GM18511 (cell line): ENCODE measurements at regions not wholly inside any gene's neighbourhood (a gene's known extent, or its start where the extent isn't known, plus 50 kb on each side); places are given as distances from the start of the nearest gene placed in this dataset.
A peak's percentile ranks its signal among the peaks of the same experiment; 100 is the strongest.
"Not testable (repeated sequence)": the region's sequence is repeated elsewhere in the genome, so short reads cannot be mapped to it uniquely, and the experiment has no call there.

Source experiments
- ATAC-seq: cut with Tn5 transposase; IDR thresholded peaks from one replicate; pipeline ENCODE4 v1.9.1; 2021; ENCODE audit warnings: mild to moderate bottlenecking, moderate library complexity; ENCODE audit not compliant: unreplicated experiment

DNA sequence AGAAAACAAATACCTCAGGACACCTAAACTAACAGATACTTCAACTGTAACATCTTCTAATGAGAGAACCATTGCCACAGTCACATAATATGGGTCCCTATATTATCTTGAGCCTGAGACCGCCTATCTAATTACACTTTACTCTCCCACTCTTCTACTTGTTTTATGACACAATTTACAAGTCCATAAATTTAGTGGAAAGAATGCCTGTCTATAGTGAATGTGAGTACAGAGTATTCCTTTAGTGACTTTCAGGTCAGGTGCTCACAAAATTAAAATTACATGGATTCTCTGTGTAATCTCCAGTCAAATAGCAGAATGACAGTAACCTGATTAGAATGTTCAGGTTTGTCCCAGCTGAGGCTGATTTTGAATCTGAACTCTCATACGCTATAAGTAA is 624.1 kb downstream of the PKHD1 start:
- no peak for ATAC-seq

DNA sequence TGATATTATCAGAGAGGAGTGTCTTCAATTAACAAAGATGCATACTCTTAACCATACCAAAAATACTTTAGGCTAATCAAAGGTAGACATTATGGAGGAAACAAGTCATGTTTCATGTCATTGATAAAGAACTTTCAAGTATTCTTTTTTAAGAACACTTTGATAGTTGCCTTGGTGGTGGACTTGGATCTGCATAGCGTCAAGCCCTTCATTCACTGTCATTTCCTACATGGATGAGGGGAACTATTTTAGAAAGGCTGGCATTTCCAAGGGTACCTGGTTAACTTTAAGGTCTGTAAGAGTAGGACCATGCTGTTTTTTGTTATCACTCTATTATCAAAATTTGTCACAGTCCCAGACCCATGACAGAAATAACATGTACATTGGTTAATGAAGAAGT is 622.5 kb downstream of the PKHD1 start:
- no peak for ATAC-seq

DNA sequence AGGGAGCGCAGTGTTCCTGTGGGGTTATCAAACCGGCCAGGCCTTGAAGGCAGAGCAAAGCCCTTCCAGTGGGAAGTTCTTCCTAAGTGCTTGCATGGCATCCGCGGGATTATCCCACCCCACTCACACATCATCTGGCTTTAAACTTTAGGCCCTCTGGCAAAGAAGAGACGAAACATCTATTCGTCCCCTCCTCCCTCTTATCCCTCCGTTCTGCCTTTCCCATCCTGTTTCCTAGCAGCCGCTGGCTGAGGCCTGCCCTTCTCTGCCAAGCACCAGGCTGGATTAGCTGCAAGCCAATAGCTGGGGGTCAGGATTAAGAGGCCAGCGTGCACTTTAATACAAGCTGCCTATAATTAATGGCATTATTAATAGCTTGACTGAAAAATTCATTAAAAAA is 621.0 kb downstream of the PKHD1 start:
- ATAC-seq: no peak

DNA sequence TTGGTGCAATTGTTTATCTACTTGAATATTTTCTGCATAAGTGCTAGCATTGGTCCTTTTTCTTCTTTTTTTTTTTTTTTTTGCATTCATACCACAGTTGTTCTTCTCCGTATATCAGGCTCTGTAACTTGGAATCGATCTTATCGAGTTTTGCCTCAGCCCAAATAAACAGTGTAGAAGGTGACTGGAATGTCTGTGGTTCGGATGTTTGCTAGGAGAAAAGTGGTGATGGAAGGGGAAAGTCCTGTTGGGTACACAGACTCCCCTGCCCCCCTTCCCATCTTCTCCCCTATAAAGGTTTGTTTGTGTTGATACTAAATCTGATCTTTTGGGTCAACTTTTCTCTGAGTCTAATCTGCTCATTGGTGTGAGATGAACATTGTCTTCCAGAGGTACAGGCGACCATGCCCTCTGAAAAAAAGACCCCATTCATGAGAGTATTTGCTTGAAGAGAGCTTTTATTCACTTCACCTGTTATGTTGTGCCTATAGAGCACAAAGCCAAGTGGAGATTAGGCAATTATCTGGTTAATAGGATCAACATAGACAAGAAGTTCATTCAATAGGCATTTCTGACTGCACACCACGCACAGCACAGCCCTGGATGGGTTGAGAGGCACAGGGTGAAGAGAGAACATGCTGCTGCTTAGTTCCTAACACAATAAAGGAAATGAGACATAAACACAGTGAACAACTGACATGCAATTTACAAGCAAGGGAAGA is 620.0 kb downstream of the PKHD1 start:
- no peak for ATAC-seq

DNA sequence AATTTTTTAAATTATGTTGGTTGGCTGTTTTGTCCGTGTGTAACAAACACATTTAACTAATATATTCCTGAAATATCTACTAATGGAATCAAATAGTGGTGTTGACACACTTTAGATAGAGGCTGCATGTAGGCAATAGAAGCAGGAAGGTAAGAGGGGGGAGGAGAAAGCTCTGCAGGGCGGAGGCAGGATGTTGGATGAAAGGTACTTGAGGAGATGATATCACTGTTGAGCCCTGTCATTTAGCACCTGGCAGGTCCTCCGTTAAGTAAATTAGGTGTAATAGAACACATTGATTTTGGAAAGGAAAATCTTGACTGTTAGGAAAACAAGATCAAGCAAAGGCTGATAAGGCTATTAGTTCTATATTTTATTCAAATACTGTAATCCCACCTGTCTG is 618.7 kb downstream of the PKHD1 start:
- ATAC-seq: no peak

DNA sequence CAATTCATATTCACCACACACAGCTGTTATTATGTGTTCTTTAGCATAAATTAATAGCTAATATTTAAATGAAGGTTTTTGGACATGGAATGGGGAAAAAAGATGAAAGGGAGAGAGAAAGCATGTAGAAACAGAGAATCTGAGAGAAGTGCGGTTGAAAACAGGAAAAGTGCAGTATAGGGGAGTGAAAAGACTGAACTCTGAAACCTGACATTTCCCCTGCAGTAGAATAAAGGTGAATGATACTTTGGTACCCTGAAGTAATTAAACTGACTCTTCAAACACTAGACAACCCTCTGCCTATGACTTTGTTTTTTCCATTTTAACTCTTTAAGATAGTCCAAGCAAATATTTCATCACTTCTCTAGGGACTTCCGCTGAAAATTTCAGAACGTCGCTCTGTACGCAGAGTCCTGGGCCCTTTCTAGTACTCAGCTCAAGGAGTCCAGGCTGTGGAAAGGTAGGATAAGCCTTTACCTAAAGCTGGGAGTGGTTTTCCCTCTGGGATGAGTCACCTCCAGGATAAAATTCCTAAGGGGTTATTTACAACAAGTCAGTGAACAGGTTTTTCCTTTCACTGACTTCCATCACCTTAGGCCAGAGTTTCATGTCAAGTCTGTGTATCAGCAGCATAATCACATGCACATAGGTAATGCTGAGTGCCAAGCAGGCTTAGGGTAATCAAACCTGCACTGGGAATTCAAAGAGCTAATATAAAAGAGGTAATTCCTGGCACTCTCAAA is 614.5 kb downstream of the PKHD1 start:
- ATAC-seq: peak; percentile 49

DNA sequence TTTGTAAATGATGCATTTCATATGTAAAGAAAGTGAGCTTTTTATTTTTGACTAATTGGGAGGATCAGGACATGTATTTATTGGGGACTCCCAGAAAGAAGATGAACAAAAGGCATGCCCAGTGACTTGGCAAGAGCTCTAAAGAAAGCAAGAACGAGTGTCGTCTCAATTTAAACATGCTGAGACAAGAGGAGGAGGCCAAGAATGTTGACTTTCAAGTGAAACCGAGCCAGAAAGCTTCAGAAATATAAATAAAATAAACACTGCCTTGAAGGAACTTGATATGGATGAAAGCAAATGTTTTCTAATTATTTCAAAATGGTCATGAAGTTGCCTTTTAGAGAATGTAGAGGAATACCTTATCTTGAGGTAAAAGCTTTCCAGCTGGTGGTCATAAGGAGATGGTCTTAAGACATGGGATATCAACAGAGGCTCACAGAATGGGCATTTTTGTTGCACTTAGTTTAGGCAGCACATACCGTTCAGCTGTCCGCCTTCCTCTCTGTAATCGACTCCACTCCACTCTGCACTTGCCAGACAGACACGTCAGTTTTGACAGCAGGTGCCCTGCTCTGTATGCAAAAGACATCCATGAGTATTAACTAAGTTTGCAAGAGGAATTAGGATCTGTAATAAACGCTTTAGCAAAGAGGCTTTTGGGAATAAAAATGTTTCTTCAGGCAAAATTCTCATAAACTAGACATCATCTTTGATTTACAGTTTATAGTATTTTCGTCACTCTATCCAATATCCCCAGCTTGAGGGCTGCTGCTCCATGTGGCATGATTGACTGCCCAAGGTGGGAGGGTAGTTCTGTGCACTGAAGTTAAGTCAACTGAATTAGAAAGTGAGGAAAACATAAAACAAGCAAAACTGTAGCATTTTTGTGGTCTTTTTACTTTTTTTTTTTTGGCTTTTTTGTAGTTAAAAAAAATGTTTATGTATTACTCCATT is 613.1 kb downstream of the PKHD1 start:
- ATAC-seq: no peak

DNA sequence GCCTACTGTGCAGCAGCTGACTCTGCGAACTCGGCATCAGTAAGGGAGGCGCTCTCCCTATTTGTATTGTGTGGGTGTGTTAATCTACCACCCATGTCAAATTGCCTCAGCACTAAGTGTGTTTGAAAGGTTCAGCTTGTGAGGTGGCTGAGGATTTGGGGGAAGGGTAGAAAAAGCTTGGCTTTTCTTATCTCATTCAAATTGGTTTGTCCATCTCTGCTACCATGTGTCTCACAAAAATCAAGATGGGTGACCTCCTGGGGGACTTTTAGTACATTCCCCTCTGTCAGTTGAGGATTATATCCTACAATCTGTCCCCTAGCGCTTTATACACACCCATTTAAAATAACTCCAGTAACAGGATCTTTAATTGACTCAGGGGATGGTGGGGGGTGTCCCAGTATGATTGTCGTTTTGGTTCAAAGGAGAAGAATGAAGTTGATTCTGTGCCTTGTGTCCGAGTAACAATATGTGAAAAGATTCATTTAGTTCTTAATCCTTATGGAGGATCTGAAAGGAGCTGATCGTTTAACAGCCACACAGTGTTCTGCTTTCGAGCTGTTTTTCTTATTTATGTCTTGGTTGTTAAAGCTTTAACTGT is 609.6 kb downstream of the PKHD1 start:
- ATAC-seq: no peak

DNA sequence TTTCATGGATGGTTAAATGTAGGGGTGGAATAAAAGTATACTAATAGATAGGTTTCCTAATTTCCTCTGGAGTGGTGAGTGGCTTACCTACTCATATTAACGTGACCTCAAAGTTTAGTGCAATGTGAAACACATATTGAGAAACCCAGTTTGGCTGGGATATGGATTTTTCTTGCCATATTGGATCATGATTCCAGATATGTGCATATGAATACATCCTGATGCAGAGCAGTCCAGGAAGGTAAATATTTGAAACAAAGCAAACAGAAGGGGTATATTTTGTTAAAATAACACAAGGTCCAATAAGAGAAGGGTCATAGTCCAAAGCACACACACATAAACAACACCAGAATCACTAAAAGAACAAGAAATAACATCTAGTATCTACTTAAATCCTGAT is 608.1 kb downstream of the PKHD1 start:
- ATAC-seq: no peak

DNA sequence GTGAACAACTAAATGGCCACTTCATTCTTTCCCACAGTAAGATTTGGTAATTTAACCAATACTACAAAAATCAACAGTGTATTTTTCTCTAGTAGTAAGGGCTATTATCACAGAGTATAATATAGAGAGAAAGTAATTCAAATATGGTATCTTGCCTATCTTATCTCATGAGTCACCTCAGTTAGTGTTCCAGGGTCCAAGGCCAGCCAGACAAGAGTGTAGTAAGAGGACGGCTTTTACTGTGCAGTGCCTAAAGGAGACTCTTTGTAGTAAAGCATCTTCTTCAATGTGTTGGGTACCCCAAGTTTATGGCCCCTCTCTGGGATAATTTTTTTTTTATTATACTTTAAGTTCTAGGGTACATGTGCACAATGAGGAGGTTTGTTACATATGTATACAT is 607.4 kb downstream of the PKHD1 start:
- ATAC-seq: no peak

DNA sequence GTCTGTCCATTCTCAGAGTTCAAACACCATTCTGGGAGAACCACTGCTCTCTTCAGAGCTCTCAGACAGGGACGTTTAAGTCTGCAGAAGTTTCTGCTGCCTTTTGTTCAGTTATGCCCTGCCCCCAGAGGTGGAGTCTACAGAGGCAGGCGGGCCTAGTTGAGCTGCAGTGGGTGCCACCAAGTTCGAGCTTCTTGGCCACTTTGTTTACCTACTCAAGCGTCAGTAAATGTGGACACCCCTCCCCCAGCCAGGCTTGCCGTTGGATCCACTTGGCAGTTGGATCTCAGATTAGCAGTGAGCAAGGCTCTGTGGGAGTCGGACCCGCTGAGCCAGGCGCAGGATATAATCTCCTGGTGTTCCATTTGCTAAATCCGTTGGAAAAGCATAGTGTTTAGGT is 601.5 kb downstream of the PKHD1 start:
- not testable (repeated sequence) for ATAC-seq

DNA sequence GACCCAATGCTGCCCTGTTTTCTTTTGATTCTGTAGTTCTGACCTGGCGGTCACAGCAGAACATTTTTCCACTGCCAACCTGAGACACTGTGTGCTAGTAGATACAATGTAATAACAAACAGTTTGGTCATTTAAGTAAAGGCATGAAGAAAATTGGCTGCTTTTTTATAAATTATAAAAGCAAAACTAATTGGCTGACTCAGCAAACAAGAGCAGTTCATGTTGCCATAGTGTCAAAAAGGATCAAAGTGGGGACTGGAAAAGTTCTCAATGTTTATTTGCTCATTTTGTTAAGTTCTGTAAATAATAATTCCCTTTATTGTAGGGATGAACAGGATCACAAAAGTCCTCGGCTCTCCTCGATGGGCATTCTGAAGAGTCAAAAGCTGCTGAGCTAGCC is 599.5 kb downstream of the PKHD1 start:
- no peak for ATAC-seq

DNA sequence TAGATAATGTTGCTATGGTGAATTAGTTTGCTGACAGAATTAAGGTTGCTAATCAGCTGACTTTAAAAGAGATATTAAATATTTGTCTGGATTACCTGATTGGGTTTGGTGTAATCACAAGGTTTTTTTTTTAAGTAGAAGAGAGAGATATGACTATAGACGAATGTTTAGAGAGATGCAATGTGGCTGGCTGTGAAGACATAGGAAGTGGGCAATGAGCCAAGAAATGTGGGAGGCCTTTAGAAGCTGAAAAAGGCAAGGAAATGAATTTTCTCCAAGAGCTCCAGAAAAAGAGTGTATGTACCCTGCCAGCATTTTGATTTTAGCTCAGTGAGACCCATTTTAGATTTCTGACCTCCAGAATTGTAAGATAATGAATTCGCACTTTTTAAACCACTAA is 598.3 kb downstream of the PKHD1 start:
- no peak for ATAC-seq

DNA sequence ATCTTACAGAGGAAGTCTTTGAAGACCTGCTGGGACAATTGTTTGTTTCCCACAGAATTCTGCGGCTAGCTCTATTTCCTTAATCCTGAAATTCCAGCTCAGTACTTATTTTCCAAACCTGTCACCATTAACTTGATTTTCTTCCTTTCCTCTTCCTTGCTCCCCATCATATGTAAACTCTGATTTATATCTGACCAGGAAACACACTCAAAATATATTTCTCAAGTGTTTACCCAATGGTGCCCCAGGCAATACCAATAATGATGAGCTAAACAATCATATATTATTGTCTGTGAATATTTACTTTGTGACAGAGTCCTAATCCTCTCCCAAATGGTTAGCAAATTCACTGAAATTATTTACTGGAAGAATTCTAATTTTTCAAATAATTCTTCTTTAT is 597.3 kb downstream of the PKHD1 start:
- ATAC-seq: no peak

DNA sequence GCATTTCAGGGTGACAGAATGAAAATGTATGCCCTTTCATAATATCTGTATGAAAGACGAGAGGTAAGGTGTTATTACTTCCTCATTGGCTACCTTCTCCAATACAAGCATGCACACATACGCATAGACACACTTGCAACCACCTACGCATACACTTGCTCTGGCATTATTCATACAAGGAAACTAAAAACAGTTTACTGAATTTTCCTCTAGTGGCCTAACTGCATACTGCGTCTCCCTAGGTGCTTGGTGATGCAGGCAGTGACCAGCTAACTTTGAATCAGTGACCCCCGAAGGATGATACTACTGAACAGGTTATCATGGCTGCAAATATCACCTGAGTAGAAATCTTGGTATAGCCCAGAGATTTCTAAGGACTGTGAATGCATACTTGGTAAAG is 593.1 kb downstream of the PKHD1 start:
- ATAC-seq: no peak

DNA sequence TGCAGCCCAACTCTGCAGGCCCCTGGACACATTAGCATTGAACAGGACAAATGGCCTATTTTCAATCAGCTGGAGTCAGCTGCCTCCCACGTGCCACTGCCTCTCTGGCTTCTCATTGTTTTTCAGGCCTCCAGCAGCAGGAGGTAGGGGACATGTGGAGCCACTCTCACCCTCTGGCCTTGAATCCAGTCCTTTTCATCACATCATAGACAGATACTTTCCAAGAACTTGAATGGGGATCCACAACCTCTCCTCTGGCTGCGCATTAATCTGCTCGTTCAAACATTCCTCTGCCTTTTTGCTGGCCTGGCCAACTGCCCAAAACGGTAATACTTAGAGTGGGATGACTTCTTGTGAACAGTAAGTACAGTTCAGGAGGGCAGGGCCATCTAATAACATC is 592.3 kb downstream of the PKHD1 start:
- ATAC-seq: no peak

DNA sequence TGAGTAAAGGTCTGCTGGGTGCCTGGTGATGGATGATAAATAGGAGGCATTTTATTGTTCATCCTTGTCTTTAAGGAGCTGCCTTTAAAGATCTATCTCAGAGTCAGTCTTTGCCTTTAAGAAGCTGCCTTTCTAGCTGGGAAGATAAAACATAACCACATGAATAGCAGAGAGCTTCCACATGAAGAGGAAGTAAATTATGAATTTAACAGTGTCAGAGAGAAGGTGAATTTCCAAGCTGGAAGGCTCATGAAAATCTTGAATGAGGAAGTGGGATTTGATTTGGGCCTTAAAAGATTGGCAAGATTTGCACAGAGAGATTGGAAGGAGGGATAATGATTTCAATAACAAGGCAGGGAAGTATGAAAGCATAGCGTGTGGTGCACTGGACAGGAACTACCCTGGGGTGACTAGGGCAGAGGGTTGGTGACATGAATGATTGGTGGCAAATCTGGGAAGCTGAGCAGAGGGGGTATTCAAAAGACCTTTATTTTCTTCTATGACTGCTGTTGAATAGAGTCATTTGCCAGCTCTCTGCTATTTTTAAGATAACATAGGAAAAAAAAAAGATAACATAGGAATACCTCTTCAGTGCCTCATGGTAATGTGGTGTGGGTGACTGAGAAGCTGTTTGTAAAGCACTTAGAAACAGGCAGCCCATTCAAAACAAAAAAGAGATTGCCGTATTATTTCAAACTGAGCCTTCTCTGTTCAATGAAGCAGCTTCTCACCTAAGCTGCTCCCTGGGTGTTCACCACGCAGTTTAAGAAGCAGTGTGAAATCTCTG is 591.6 kb downstream of the PKHD1 start:
- no peak for ATAC-seq

DNA sequence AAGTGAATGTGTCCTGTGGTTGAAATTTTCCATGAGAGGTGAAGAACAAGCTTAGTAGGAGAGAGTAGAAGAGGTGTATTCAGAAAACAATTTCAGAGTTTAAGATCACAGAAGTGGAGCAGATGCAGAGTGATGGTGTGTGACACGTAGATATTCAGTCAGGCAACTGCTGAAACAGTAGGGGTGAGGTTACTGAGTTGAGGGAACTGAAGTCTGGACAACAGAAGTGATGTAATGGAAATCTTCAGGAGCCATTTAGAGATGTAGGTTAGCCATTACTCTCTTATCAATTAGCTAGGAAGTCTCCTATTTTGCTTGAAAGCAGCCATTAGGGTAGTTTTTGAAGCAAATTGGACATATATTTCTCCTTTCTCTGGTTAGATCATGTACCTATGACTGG is 584.4 kb downstream of the PKHD1 start:
- no peak for ATAC-seq

DNA sequence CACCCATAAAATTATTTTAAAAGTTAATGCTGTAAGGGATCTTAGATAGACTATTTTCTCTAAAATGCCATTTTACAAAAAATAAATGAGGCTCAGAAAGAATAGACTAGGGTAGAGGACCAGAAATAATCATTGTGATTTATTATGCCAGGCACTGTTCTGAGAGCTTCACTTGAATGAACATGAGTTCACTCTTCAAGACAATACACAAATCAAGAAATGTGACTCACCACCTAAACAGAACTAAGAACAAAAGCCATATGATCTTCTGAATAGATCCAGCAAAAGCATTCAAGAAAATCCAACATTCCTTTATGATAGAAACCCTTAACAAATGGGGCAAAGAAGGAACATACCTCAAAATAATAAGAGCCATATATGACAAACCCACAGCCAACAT is 582.0 kb downstream of the PKHD1 start:
- ATAC-seq: no peak

DNA sequence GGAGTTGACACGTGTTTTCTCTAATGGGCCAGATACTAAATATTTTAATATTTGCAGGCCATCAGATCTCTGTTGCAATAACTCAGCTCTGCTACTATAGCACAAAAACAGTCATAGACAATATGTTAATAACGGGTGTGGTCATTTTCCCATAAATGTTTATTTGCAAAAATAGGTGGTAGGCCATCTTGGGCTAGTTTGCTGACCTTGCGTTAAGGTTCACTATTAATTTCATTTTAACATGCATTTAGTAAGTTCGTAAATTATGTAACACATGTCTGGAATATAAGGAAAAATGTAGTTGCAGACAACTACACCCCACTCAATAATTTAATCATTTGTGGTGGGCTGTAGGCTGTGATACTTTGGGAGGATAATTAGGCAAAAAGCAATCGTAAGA is 577.8 kb downstream of the PKHD1 start:
- ATAC-seq: no peak
